ENCODE measurements at regions not wholly inside any gene's neighbourhood (a gene's known extent, or its start where the extent isn't known, plus 50 kb on each side); places are given as distances from the start of the nearest gene placed in this dataset.

DNA sequence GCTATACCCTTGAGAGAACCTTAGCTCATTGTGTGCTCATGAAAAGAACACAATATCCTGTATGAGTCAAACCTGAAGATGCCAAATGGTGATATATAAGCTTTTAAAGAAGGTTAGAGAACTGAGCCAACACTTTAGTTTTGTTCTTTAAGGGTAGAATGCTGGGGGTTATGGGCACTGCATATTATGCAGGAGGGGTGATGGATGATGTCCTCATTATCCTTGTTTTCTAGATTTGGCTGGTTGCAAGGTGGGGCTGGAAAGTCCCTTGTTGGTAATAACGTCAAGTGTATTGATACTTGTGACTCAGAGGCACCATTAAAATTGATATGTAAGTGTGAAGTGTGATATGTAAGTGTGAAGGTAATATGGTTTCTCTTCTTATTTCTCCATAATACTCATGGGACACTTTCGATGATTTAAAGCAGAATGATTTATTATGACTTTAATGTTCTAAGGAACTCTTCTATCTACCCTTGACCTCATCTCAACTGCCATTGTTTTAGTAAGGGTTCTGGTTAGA is 113.7 kb upstream of the DTNBP1 start:
- TF ChIP-seq TCF7L2 (IDR thresholded peaks at IDR 0.05; ENCODE audit: low read depth, low read length), result no peak
- TF ChIP-seq, protein P1, sequence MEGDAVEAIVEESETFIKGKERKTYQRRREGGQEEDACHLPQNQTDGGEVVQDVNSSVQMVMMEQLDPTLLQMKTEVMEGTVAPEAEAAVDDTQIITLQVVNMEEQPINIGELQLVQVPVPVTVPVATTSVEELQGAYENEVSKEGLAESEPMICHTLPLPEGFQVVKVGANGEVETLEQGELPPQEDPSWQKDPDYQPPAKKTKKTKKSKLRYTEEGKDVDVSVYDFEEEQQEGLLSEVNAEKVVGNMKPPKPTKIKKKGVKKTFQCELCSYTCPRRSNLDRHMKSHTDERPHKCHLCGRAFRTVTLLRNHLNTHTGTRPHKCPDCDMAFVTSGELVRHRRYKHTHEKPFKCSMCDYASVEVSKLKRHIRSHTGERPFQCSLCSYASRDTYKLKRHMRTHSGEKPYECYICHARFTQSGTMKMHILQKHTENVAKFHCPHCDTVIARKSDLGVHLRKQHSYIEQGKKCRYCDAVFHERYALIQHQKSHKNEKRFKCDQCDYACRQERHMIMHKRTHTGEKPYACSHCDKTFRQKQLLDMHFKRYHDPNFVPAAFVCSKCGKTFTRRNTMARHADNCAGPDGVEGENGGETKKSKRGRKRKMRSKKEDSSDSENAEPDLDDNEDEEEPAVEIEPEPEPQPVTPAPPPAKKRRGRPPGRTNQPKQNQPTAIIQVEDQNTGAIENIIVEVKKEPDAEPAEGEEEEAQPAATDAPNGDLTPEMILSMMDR (IDR thresholded peaks at IDR 0.05), result no peak
- TF ChIP-seq POLR2AphosphoS5 (IDR thresholded peaks at IDR 0.05; ENCODE audit: low read depth, low read length), result no peak
- TF ChIP-seq REST (IDR thresholded peaks at IDR 0.05; ENCODE audit: insufficient read depth in 1 of 2, low read depth in 2 of 2, low read length in 1 of 2), result no peak
- no peak for TF ChIP-seq SIN3A (IDR thresholded peaks at IDR 0.05; ENCODE audit: borderline replicate concordance, insufficient read depth, low read depth, low read length)

All from Panc1 (cell line).